IMR-90 (cell line): ENCODE measurements at regions not wholly inside any gene's neighbourhood (a gene's known extent, or its start where the extent isn't known, plus 50 kb on each side); places are given as distances from the start of the nearest gene placed in this dataset.

Experiments used
- CTCF ChIP-seq: conservative IDR thresholded peaks from 2 replicates; pipeline ENCODE4 v1.5.1; 2012; ENCODE audit warnings: mild to moderate bottlenecking, low read depth, low read length, improper control_type of control experiment
- FOS ChIP-seq: fragments of 150-350 bp; IDR thresholded peaks from 2 replicates; pipeline ENCODE4 v1.6.1; 2016; ENCODE audit warnings: low read depth, low read length
- POLR2A ChIP-seq: IDR thresholded peaks from 2 replicates; pipeline ENCODE4 v1.6.1; 2012; ENCODE audit warnings: mild to moderate bottlenecking, low read depth, low read length
- RAD21 ChIP-seq: IDR thresholded peaks from 2 replicates; pipeline ENCODE4 v1.6.1; 2012; ENCODE audit warnings: low read length, improper control_type of control experiment

GRCh38 chr18:66874375-66874774 lies 270.5 kb upstream of the CDH19 start:
- TF ChIP-seq CTCF (no peak), FOS (no peak), POLR2A (no peak), RAD21 (no peak)
